Fibroblast of lung (primary cell): ENCODE measurements at regions not wholly inside any gene's neighbourhood (a gene's known extent, or its start where the extent isn't known, plus 50 kb on each side); places are given as distances from the start of the nearest gene placed in this dataset.

Source experiments
- DNase-seq, 2 donors: peaks; one replicate each; pipeline versions ENCODE4 v3.0.0 to v3.0.0-alpha.2; 2010; ENCODE audit warnings: low read depth in 2 of 2
- H2AFZ ChIP-seq: 2 replicates; pipeline ENCODE4 v1.5.1; 2012; ENCODE audit warnings: low read length, control low read depth, inconsistent platforms
- H3K27ac ChIP-seq: 2 replicates; pipeline ENCODE4 v1.5.1; 2011; ENCODE audit warnings: low read length, control low read depth; ENCODE audit not compliant: insufficient read depth
- H3K27me3 ChIP-seq: 2 replicates; pipeline ENCODE4 v1.5.1; 2011; ENCODE audit warnings: mild to moderate bottlenecking, low read length; ENCODE audit not compliant: control insufficient read depth, insufficient read depth
- H3K36me3 ChIP-seq: 2 replicates; pipeline ENCODE4 v1.5.1; 2011; ENCODE audit warnings: low read length; ENCODE audit not compliant: control insufficient read depth, insufficient read depth
- H3K4me1 ChIP-seq: 2 replicates; pipeline ENCODE4 v1.5.1; 2011; ENCODE audit warnings: low read length; ENCODE audit not compliant: control insufficient read depth, insufficient read depth; ENCODE audit errors: extremely low read depth
- H3K4me2 ChIP-seq: 2 replicates; pipeline ENCODE4 v1.5.1; 2011; ENCODE audit warnings: low read length, control low read depth; ENCODE audit not compliant: insufficient read depth; ENCODE audit errors: extremely low read depth
- H3K4me3 ChIP-seq, 4 experiments: fragments of 200-600 bp in 1 of 4; sonication (generic) in 1 of 4; replicated peaks in 1 of 4; 2 replicates each; pipeline ENCODE4 v1.5.1; 2011 to 2016; ENCODE audit warnings: low read length in 4 of 4, low read depth in 3 of 4, mild to moderate bottlenecking in 3 of 4, control low read depth in 2 of 4, inconsistent platforms in 1 of 4, mixed read lengths in 1 of 4; ENCODE audit not compliant: insufficient read depth in 1 of 4; ENCODE audit errors: control extremely low read depth in 1 of 4
- H3K79me2 ChIP-seq: 2 replicates; pipeline ENCODE4 v1.5.1; 2012; ENCODE audit warnings: mild to moderate bottlenecking, low read length, inconsistent platforms; ENCODE audit not compliant: control insufficient read depth, insufficient read depth
- H3K9ac ChIP-seq: 2 replicates; pipeline ENCODE4 v1.5.1; 2011; ENCODE audit warnings: mild to moderate bottlenecking, low read length, control low read depth; ENCODE audit not compliant: insufficient read depth
- H3K9me3 ChIP-seq: 2 replicates; pipeline ENCODE4 v1.5.1; 2012; ENCODE audit warnings: low read depth, low read length; ENCODE audit not compliant: control insufficient read depth, insufficient read depth
- H4K20me1 ChIP-seq: 2 replicates; pipeline ENCODE4 v1.5.1; 2011; ENCODE audit warnings: low read length; ENCODE audit not compliant: control insufficient read depth, insufficient read depth; ENCODE audit errors: extremely low read depth
- EZH2 ChIP-seq: IDR thresholded peaks from 2 replicates; pipeline ENCODE4 v1.5.1; 2012; ENCODE audit warnings: low read length, control low read depth, mild to moderate bottlenecking; ENCODE audit errors: missing control alignments
- TF ChIP-seq, protein P1 (sequence below), 2 donors: IDR thresholded peaks in 1 of 2; conservative IDR thresholded peaks in 1 of 2; 1 replicate in 1 of 2; 2 replicates in 1 of 2; pipeline ENCODE4 v1.5.1; 2011 to 2012; ENCODE audit warnings: low read length in 2 of 2, control low read depth in 1 of 2, inconsistent platforms in 1 of 2, low read depth in 1 of 2, mild to moderate bottlenecking in 1 of 2

DNA sequence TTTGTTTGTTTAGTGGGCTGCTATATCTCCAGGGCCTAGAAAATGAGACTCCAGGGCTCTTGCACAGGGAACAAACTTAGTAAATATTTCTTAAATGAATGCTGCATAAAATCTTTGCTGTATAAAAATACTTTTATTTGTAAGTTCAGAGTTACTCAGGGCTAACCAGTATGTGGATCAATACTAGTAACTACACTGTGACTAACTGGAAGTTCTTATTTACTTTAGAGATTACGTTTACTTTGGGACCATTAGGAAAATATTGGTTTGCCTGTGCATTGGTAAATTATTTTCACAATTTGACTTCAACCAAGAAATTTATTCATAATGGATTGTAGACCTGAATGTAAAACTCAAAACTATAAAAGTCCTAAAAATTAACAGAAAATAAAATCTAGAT lies 575.5 kb downstream of the RNF144A start:
- no peaks in the 10 kb centered on the region for H3K9me3 ChIP-seq
- no peaks in the 10 kb centered on the region for H3K27me3 ChIP-seq
- H3K4me1 ChIP-seq: no peaks in the 10 kb centered on the region
- no peak overlapping the region for H3K4me2 ChIP-seq
- TF ChIP-seq, protein P1, sequence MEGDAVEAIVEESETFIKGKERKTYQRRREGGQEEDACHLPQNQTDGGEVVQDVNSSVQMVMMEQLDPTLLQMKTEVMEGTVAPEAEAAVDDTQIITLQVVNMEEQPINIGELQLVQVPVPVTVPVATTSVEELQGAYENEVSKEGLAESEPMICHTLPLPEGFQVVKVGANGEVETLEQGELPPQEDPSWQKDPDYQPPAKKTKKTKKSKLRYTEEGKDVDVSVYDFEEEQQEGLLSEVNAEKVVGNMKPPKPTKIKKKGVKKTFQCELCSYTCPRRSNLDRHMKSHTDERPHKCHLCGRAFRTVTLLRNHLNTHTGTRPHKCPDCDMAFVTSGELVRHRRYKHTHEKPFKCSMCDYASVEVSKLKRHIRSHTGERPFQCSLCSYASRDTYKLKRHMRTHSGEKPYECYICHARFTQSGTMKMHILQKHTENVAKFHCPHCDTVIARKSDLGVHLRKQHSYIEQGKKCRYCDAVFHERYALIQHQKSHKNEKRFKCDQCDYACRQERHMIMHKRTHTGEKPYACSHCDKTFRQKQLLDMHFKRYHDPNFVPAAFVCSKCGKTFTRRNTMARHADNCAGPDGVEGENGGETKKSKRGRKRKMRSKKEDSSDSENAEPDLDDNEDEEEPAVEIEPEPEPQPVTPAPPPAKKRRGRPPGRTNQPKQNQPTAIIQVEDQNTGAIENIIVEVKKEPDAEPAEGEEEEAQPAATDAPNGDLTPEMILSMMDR (conservative IDR thresholded peaks at IDR 0.05 in 1 of 2, IDR thresholded peaks at IDR 0.05 in 1 of 2; ENCODE audit: low read depth in 1 of 2, low read length in 2 of 2): no peak
- no peak for TF ChIP-seq EZH2
- H3K9ac ChIP-seq: no peak overlapping the region
- no peak overlapping the region for H3K27ac ChIP-seq
- H3K4me3 ChIP-seq: no peak overlapping the region
- no peaks in the 10 kb centered on the region for H3K36me3 ChIP-seq
- H2AFZ ChIP-seq: no peak overlapping the region
- no peaks in the 10 kb centered on the region for H3K79me2 ChIP-seq
- H4K20me1 ChIP-seq: no peaks in the 10 kb centered on the region
- DNase-seq: no peak

DNA sequence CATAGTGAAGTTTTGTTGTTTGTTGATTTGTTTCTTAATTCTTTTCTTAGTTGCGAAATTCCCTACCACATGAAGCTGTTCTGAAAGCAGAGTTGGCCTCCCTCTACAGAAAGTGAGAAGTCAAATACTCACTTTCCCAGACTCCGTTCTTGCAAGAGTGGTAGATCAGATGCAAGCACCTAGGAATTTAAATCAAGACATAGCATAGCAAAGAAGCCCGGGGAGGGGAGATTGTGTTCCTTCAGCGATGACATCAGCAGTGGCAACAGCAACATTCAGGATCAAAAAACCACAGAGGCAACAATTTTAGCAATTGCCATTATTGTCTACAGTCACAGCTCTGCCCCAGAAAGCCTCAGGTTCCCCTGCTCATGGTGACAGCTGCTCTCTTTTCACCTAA lies 580.0 kb downstream of the RNF144A start:
- no peaks in the 10 kb centered on the region for H3K36me3 ChIP-seq
- no peak for DNase-seq
- no peak overlapping the region for H2AFZ ChIP-seq
- H3K4me3 ChIP-seq: no peak overlapping the region
- H3K9ac ChIP-seq: no peak overlapping the region
- H3K4me2 ChIP-seq: no peak overlapping the region
- H3K27me3 ChIP-seq: no peaks in the 10 kb centered on the region
- no peaks in the 10 kb centered on the region for H3K9me3 ChIP-seq
- no peaks in the 10 kb centered on the region for H4K20me1 ChIP-seq
- H3K4me1 ChIP-seq: no peaks in the 10 kb centered on the region
- TF ChIP-seq EZH2: no peak
- TF ChIP-seq, protein P1 (conservative IDR thresholded peaks at IDR 0.05 in 1 of 2, IDR thresholded peaks at IDR 0.05 in 1 of 2; ENCODE audit: low read depth in 1 of 2, low read length in 2 of 2): no peak
- H3K79me2 ChIP-seq: no peaks in the 10 kb centered on the region
- no peak overlapping the region for H3K27ac ChIP-seq

DNA sequence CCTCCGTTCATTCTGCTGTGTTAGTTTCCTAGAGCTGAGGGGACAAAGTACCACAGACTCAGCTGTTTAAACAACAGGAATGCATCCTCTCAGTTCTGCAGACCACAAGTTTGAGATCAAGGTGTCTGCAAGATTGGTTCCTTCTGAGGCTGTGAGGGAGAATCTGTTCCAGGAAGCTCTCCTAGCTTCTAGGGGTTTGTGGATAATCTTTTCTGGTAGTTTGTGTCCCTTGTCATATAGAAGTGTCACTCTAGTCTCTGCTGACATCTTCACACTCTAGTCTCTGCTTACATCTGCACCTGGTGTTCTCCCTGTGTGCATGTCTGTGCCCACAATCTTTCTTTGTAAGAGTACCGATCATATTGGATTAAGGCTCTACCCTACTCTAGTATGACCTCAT lies 581.8 kb downstream of the RNF144A start:
- no peak overlapping the region for H3K27ac ChIP-seq

More for the DNA sequence above, 581.8 kb downstream of the RNF144A start:
- no peak overlapping the region for H3K4me3 ChIP-seq
- H3K27me3 ChIP-seq: no peaks in the 10 kb centered on the region
- DNase-seq: no peak
- H3K4me1 ChIP-seq: no peaks in the 10 kb centered on the region
- no peaks in the 10 kb centered on the region for H3K9me3 ChIP-seq
- TF ChIP-seq EZH2: no peak
- TF ChIP-seq, protein P1 (conservative IDR thresholded peaks at IDR 0.05 in 1 of 2, IDR thresholded peaks at IDR 0.05 in 1 of 2; ENCODE audit: low read depth in 1 of 2, low read length in 2 of 2): no peak
- H2AFZ ChIP-seq: no peak overlapping the region
- no peaks in the 10 kb centered on the region for H3K36me3 ChIP-seq
- H4K20me1 ChIP-seq: no peaks in the 10 kb centered on the region
- H3K4me2 ChIP-seq: no peak overlapping the region
- no peaks in the 10 kb centered on the region for H3K79me2 ChIP-seq
- H3K9ac ChIP-seq: no peak overlapping the region
